ENCODE measurements at regions not wholly inside any gene's neighbourhood (a gene's known extent, or its start where the extent isn't known, plus 50 kb on each side); places are given as distances from the start of the nearest gene placed in this dataset.

GRCh38 chr4:138957302-138957701 lies 58.3 kb upstream of the NOCT start:
- no peak for TF ChIP-seq CTCF (IDR thresholded peaks at IDR 0.05)

DNA sequence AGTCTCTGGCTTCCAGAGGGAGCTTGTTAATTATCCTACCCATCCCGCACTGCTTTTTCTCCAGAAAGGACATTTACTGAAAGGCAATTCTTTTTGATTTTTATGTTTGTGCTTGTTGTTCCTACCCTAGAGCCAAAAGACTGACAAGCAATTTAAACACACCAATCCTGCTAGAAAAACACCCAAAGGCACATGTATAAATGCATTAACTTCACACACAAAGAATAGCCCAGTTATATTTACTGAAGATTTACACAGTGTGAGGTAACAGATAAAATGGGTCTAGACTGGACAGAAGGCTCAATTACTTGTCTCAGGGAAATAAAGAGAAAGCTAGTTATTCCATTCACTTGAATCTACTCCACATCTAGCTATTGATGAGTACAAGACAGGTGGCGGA lies 61.2 kb upstream of the NOCT start:
- TF ChIP-seq CTCF (IDR thresholded peaks at IDR 0.05): no peak

- TF ChIP-seq CTCF (IDR thresholded peaks at IDR 0.05): no peak
Measured at GRCh38 chr4:138953961-138954371, 61.6 kb upstream of the NOCT start.

- TF ChIP-seq CTCF (IDR thresholded peaks at IDR 0.05): no peak
Measured at GRCh38 chr4:138952411-138952810, 63.2 kb upstream of the NOCT start.

GRCh38 chr4:138951764-138952163 lies 63.8 kb upstream of the NOCT start:
- TF ChIP-seq CTCF (IDR thresholded peaks at IDR 0.05): no peak

- no peak for TF ChIP-seq CTCF (IDR thresholded peaks at IDR 0.05)
Measured at GRCh38 chr4:138949866-138950265, 65.7 kb upstream of the NOCT start.

DNA sequence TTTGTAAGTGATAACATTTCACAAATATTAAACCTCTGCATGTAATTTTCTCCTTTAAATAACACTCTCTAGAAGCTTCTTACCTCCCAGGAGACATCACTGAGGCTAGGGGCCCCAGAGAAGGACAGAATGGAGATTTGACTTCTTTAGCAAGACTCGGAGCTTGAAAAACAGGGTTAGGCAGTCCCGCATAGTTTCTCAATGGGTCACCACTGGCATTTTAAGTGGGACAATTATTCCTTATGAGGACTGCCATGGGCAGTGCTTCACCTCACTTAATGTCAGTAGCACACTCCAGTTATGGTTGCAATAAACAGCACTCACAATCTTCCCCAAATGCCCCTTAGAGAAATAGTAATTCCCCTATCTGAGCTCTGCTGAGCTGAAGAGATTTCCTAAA lies 66.7 kb upstream of the NOCT start:
- TF ChIP-seq CTCF (IDR thresholded peaks at IDR 0.05): no peak

- TF ChIP-seq CTCF (IDR thresholded peaks at IDR 0.05): no peak
Measured at GRCh38 chr4:138946306-138946705, 69.3 kb upstream of the NOCT start.

Data from LNCAP (cell line).